NB4 (cell line): ENCODE measurements at regions not wholly inside any gene's neighbourhood (a gene's known extent, or its start where the extent isn't known, plus 50 kb on each side); places are given as distances from the start of the nearest gene placed in this dataset.

Source experiments
- DNase-seq: peaks from one replicate; pipeline ENCODE4 v3.0.0; 2010; ENCODE audit warnings: low read depth
- H3K4me3 ChIP-seq: one replicate; pipeline ENCODE4 v1.5.1; 2011; ENCODE audit warnings: mild to moderate bottlenecking, low read depth, low read length, moderate library complexity
- MYC ChIP-seq: IDR thresholded peaks from 2 replicates; pipeline ENCODE4 v1.6.1; 2011; ENCODE audit warnings: low read depth, low read length
- POLR2A ChIP-seq: IDR thresholded peaks from 2 replicates; pipeline ENCODE4 v1.6.1; 2011; ENCODE audit warnings: mild to moderate bottlenecking; ENCODE audit not compliant: insufficient read length; ENCODE audit errors: extremely low read depth
- TF ChIP-seq, protein P1 (sequence below): IDR thresholded peaks from one replicate; pipeline ENCODE4 v1.5.1; 2012; ENCODE audit warnings: low read depth, low read length
- TF ChIP-seq, protein P2 (sequence below): IDR thresholded peaks from 2 replicates; pipeline ENCODE4 v1.6.1; 2011; ENCODE audit warnings: low read depth, low read length

DNA sequence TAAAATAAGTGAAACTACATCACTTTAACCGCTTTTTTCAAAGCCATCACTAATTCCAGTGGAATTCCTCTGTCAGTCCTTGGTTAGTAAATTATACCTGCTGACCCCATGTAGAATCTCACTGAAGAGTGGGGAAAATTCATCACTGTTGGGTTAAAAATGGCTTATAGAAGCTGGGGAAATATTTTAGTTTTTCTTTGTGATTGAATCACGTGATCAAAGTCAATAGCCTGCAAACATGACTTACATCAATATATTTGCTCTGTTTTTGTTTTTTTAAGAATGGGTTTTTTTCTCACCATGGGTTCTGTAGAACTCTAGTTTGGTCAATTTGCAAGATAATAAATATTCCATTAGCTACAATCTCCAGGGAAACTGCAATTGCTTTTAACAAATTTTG is 445.2 kb upstream of the FAM47C start:
- DNase-seq: no peak
- TF ChIP-seq, protein P1, sequence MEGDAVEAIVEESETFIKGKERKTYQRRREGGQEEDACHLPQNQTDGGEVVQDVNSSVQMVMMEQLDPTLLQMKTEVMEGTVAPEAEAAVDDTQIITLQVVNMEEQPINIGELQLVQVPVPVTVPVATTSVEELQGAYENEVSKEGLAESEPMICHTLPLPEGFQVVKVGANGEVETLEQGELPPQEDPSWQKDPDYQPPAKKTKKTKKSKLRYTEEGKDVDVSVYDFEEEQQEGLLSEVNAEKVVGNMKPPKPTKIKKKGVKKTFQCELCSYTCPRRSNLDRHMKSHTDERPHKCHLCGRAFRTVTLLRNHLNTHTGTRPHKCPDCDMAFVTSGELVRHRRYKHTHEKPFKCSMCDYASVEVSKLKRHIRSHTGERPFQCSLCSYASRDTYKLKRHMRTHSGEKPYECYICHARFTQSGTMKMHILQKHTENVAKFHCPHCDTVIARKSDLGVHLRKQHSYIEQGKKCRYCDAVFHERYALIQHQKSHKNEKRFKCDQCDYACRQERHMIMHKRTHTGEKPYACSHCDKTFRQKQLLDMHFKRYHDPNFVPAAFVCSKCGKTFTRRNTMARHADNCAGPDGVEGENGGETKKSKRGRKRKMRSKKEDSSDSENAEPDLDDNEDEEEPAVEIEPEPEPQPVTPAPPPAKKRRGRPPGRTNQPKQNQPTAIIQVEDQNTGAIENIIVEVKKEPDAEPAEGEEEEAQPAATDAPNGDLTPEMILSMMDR: no peak
- TF ChIP-seq, protein P2, sequence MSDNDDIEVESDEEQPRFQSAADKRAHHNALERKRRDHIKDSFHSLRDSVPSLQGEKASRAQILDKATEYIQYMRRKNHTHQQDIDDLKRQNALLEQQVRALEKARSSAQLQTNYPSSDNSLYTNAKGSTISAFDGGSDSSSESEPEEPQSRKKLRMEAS: no peak
- TF ChIP-seq MYC: no peak
- no peak for TF ChIP-seq POLR2A
- no peak overlapping the region for H3K4me3 ChIP-seq

DNA sequence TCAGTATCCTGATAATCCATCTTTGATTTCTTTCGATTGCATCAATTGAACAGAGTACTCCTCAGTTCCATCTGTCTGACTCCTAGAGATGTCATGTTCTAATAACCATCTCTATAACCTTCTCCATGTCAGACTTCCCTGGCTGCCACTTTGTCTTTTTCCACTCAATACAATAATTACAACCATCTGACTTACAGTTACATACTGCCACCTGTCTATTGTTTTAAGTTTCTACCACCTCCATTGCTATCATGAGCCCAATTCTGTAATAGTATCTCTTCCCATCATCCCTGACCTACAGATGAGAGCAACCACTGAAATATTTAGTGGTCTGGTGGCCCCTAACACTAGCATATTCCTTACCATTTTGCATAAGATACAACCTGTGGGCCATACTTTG is 439.2 kb upstream of the FAM47C start:
- TF ChIP-seq POLR2A (no peak), MYC (no peak)
- TF ChIP-seq, protein P1: no peak
- TF ChIP-seq, protein P2: no peak
- H3K4me3 ChIP-seq: no peak overlapping the region
- DNase-seq: no peak

DNA sequence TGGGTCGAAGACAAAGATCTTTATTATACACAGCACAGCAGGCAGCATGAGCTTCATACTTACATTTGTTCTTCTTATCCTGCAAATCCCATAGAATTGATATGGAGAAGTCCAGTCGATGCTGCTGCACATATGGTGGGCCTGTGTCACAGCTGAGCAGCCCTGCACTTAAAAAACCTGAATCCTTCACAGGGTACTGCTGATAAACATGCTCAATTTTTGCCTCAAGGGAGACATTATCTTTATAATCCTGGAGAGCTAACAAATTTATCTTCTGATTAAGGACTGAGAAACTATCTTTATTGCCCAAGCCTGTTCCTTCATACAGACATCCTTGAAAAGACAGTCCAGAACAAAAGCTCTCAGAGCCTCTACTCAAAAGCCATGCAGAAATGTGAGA is 434.4 kb upstream of the FAM47C start:
- TF ChIP-seq, protein P1: no peak
- TF ChIP-seq MYC (no peak), POLR2A (no peak)
- no peak for DNase-seq
- no peak overlapping the region for H3K4me3 ChIP-seq

DNA sequence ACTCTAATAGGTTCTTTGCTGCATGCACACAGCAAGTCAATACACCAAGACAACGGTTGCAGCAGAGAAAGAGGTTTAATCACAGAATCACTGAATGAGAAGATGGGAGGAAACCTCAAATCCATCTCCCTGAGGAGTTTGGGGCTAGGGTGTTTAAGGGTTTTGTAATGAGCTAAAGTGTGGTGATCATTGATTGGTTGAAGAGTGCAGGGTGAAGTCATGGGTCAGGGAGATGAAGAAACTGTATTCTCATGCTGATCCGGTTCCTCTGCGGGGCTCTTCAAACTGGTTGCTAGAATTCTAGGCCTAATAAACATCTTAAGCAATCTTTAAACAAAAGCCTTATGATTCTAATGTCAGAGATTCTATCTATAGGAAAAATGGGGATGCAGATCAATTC is 432.5 kb upstream of the FAM47C start:
- TF ChIP-seq POLR2A: no peak
- DNase-seq: no peak
- no peak overlapping the region for H3K4me3 ChIP-seq

DNA sequence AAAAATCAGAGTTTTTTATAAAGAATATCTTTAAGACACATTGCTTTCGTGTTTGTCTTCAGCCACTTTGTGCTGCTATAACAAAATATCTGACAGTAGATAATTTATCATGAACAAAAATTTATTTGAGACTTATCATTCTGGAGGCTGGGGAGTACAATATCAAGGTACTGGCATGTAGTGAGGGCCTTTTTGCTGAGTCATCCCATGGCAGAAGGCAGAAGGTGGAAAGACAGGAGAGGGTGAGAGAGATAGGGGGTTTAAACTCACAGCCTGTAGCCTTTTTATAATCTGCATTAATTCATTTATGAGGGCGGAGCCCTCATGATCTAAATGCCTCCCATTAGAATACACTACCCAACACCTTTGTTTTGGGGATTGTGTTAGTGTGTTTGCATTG is 431.2 kb upstream of the FAM47C start:
- DNase-seq: no peak
- TF ChIP-seq MYC (no peak), POLR2A (no peak)
- TF ChIP-seq, protein P2: no peak
- TF ChIP-seq, protein P1: no peak
- no peak overlapping the region for H3K4me3 ChIP-seq

DNA sequence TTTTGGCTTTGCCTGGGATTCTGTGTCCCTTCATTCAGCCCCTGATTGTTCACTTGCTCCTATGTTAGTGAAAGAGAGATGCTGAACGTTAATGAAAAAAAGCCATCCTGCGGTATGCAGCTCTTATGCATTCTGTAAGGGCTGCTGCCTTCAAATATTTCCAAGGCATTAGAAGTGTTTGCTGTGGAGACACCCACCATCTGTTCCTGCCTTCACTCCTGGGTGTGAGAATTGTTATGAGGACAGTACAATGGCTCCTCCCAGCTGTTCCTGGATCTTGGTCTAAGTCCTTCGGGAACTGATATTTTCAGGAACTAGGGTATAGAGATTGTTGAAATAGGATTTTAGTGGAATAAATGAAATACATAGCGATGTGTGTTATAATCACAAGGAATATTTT is 427.1 kb upstream of the FAM47C start:
- TF ChIP-seq MYC (no peak), POLR2A (no peak)
- TF ChIP-seq, protein P1: no peak
- TF ChIP-seq, protein P2: no peak
- no peak for DNase-seq
- H3K4me3 ChIP-seq: no peak overlapping the region
